Suprapubic skin (tissue), 4 donors: ENCODE measurements at regions not wholly inside any gene's neighbourhood (a gene's known extent, or its start where the extent isn't known, plus 50 kb on each side); places are given as distances from the start of the nearest gene placed in this dataset.

ENCODE experiments used
- DNase-seq, 2 donors: peaks; one replicate each; pipeline ENCODE4 v3.0.0-alpha.2; 2019; ENCODE audit warnings: low spot score in 2 of 2
- H3K27ac ChIP-seq: fragments of 200-600 bp; sonication (generic); one replicate; pipeline ENCODE4 v1.5.1; 2019
- H3K27me3 ChIP-seq: fragments of 200-600 bp; sonication (generic); one replicate; pipeline ENCODE4 v1.5.1; 2019
- H3K36me3 ChIP-seq: fragments of 200-600 bp; sonication (generic); one replicate; pipeline ENCODE4 v1.5.1; 2019
- H3K4me1 ChIP-seq: fragments of 200-600 bp; sonication (generic); one replicate; pipeline ENCODE4 v1.5.1; 2019
- H3K4me3 ChIP-seq: fragments of 200-600 bp; sonication (generic); one replicate; pipeline ENCODE4 v1.5.1; 2019; ENCODE audit warnings: mild to moderate bottlenecking
- H3K9me3 ChIP-seq: fragments of 200-600 bp; sonication (generic); one replicate; pipeline ENCODE4 v1.5.1; 2019
- EP300 ChIP-seq: sonication (generic); formaldehyde crosslinking; IDR thresholded peaks from one replicate; pipeline ENCODE4 v1.6.1; 2017; ENCODE audit warnings: antibody characterized with exemption
- POLR2A ChIP-seq, 2 donors: fragments of 450-650 bp; IDR thresholded peaks; one replicate each; pipeline ENCODE4 v1.6.1; 2017; ENCODE audit warnings: antibody characterized with exemption in 2 of 2, mild to moderate bottlenecking in 2 of 2, moderate library complexity in 2 of 2
- POLR2AphosphoS5 ChIP-seq, 3 donors: sonication (generic); formaldehyde crosslinking; IDR thresholded peaks; one replicate each; pipeline ENCODE4 v1.6.1; 2017; ENCODE audit warnings: antibody characterized with exemption in 3 of 3
- WGBS: methylation state at CpG from one replicate; pipeline ENCODE4 v1.1.5; 2018; 5-methylcytosine and 5-hydroxymethylcytosine counted together
- TF ChIP-seq, protein P1 (sequence below), 2 donors: fragments of 200-600 bp in 1 of 2; fragments of 450-650 bp in 1 of 2; sonication (generic) in 1 of 2; IDR thresholded peaks; one replicate each; pipeline ENCODE4 v1.5.1; 2016 to 2019; ENCODE audit warnings: antibody characterized with exemption in 2 of 2, mild to moderate bottlenecking in 1 of 2, moderate library complexity in 1 of 2

DNA sequence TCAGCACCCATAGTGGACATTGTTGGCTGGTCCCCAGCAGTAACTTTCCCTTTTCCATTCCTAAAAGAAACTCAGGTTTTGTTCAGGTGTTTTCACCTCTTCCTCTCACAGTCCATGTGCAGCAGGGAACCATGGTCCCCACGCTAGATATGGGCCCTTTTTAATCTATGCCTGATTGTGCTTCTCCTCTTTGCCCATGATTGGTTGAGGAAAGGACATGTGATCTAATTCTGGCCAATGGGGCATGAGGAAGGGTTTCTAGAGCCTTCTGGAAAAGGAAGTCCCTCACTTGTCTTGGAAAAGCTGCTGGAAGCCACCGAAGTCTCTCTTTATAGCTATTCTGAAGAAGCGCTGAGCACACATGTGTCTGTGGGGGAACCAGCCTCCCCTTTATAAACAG is 330.7 kb downstream of the ACTR3B start:
- TF ChIP-seq, protein P1, sequence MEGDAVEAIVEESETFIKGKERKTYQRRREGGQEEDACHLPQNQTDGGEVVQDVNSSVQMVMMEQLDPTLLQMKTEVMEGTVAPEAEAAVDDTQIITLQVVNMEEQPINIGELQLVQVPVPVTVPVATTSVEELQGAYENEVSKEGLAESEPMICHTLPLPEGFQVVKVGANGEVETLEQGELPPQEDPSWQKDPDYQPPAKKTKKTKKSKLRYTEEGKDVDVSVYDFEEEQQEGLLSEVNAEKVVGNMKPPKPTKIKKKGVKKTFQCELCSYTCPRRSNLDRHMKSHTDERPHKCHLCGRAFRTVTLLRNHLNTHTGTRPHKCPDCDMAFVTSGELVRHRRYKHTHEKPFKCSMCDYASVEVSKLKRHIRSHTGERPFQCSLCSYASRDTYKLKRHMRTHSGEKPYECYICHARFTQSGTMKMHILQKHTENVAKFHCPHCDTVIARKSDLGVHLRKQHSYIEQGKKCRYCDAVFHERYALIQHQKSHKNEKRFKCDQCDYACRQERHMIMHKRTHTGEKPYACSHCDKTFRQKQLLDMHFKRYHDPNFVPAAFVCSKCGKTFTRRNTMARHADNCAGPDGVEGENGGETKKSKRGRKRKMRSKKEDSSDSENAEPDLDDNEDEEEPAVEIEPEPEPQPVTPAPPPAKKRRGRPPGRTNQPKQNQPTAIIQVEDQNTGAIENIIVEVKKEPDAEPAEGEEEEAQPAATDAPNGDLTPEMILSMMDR (IDR thresholded peaks at IDR 0.05): no peak
- no peak for TF ChIP-seq EP300
- Histone ChIP-seq H3K9me3 (no peaks in the 10 kb centered on the region), H3K36me3 (no peaks in the 10 kb centered on the region), H3K4me3 (no peak overlapping the region), H3K4me1 (no peaks in the 10 kb centered on the region), H3K27ac (no peak overlapping the region), H3K27me3 (no peaks in the 10 kb centered on the region)
- DNase-seq: no peak
- 83% methylated on average over 3 of the region's 3 CpGs for WGBS

DNA sequence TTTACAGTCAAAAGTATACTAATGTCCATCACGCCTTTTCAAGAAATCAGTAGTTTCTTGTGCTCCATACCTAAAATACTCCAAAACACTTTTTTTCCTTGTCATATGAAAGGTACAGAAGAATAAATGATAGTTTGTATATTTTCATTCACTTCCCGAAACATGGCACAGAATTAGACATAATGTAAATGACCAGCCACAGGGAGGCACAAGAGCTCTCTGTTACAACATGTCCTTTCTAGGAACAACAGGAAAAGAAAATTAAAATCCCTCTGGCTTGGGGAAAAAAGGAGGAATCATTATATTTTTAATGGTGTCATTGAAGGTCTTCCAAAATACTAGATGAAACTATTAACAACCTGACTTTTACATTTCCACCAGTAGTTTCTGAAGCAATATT is 331.2 kb downstream of the ACTR3B start:
- H3K4me1 ChIP-seq: no peaks in the 10 kb centered on the region
- H3K4me3 ChIP-seq: no peak overlapping the region
- DNase-seq: no peak
- H3K27ac ChIP-seq: no peak overlapping the region
- TF ChIP-seq EP300: no peak
- TF ChIP-seq, protein P1 (IDR thresholded peaks at IDR 0.05): no peak
- TF ChIP-seq POLR2AphosphoS5 (IDR thresholded peaks at IDR 0.05): no peak
- H3K27me3 ChIP-seq: no peaks in the 10 kb centered on the region
- no peaks in the 10 kb centered on the region for H3K9me3 ChIP-seq
- H3K36me3 ChIP-seq: no peaks in the 10 kb centered on the region
- WGBS: 78% methylated on average over 2 of the region's 2 CpGs

DNA sequence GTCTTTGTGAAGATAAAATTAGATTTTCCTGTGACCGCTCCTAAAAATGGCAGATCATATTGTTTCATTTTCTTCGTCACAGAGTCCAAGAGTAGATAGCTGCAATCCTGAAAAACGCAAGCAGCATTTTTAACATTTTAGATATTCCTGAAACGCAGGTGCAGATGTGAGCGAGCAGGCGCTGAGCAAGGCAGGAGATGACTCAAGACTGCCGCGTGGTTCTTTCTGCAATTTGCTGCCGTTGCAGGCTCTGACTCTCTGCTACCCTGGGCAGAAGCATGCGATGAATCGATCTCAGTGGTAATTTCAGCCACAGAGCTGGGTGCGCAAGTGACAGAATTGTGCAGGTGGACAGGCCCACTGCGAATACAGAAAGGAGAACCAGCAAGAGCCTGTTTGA is 331.9 kb downstream of the ACTR3B start:
- TF ChIP-seq, protein P1 (IDR thresholded peaks at IDR 0.05): no peak
- TF ChIP-seq POLR2AphosphoS5 (IDR thresholded peaks at IDR 0.05): no peak
- TF ChIP-seq POLR2A (IDR thresholded peaks at IDR 0.05): no peak
- TF ChIP-seq EP300: no peak
- H3K36me3 ChIP-seq: no peaks in the 10 kb centered on the region
- no peak overlapping the region for H3K27ac ChIP-seq
- no peaks in the 10 kb centered on the region for H3K27me3 ChIP-seq
- H3K4me3 ChIP-seq: no peak overlapping the region
- DNase-seq: no peak
- H3K4me1 ChIP-seq: no peaks in the 10 kb centered on the region
- 84% methylated on average over 13 of the region's 13 CpGs for WGBS
- H3K9me3 ChIP-seq: no peaks in the 10 kb centered on the region

DNA sequence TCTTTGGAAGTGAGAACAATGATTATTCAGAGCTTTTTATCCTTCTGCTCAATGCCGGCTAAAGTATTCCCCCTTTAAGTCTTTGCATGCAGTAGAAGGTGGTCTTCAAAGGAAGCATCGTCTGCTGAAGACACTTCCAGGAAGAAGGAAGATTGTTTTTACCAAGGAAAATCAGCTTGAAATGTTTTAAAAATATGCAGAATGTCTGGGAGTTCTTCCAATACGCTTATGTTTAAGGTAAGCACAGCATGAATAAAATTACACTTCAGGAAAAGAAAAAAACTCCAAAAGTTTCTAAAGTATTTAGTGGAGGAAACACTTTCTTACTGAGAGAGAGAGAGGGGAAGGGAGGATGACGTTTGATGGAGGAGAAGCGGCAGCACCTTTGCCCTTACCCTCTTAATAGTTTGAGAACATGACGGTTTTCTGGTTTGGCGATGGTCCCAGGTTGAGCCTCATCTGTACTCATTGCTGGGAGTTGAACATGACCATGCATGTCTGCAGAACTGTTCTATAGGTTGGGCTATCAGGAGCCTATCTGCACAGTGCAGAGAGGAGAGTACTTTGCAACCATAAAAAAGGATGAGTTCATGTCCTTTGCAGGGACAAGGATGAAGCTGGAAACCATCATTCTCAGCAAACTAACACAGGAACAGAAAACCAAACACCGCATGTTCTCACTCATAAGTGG is 338.1 kb downstream of the ACTR3B start:
- H3K27ac ChIP-seq: no peak overlapping the region
- no peaks in the 10 kb centered on the region for H3K9me3 ChIP-seq
- DNase-seq: no peak
- WGBS: 59% methylated on average over 8 of the region's 8 CpGs
- no peaks in the 10 kb centered on the region for H3K4me1 ChIP-seq
- no peaks in the 10 kb centered on the region for H3K27me3 ChIP-seq
- H3K4me3 ChIP-seq: no peak overlapping the region
- H3K36me3 ChIP-seq: no peaks in the 10 kb centered on the region
- TF ChIP-seq POLR2A (IDR thresholded peaks at IDR 0.05): no peak
- no peak for TF ChIP-seq EP300
- TF ChIP-seq POLR2AphosphoS5 (IDR thresholded peaks at IDR 0.05): no peak
- TF ChIP-seq, protein P1 (IDR thresholded peaks at IDR 0.05): no peak

DNA sequence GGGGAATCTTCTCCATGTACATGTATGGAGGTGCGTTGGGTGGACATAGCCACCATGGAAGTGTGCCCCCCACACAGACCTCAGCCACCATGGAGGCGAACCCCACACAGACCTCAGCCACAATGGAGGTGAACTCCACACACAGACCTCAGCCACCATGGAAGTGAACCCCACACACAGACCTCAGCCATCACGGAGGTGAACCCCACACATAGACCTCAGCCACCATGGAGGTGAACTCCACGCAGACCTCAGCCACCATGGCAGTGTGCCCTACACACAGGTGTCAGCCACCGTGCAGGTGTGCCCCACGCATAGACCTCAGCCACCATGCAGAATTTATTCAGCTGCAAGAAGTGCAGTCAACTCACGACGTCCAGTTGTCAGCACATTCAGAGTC is 339.7 kb downstream of the ACTR3B start:
- Histone ChIP-seq H3K36me3 (no peaks in the 10 kb centered on the region), H3K27me3 (no peaks in the 10 kb centered on the region), H3K9me3 (no peaks in the 10 kb centered on the region), H3K4me3 (no peak overlapping the region), H3K4me1 (no peaks in the 10 kb centered on the region), H3K27ac (no peak overlapping the region)
- TF ChIP-seq, protein P1 (IDR thresholded peaks at IDR 0.05): no peak
- TF ChIP-seq POLR2A (IDR thresholded peaks at IDR 0.05): no peak
- TF ChIP-seq EP300: no peak
- no peak for TF ChIP-seq POLR2AphosphoS5 (IDR thresholded peaks at IDR 0.05)
- DNase-seq: no peak
- WGBS: 83% methylated on average over 2 of the region's 8 CpGs
